Keratinocyte (primary cell): ENCODE measurements at regions not wholly inside any gene's neighbourhood (a gene's known extent, or its start where the extent isn't known, plus 50 kb on each side); places are given as distances from the start of the nearest gene placed in this dataset.

Experiments
- CTCF ChIP-seq, 3 experiments: IDR thresholded peaks in 1 of 3; conservative IDR thresholded peaks in 1 of 3; optimal IDR thresholded peaks in 1 of 3; 2 replicates in 2 of 3; 3 replicates in 1 of 3; pipeline versions ENCODE3 to v1.5.1; 2011; ENCODE audit warnings: low read length in 3 of 3, mild to moderate bottlenecking in 3 of 3, moderate library complexity in 2 of 3, control low read depth in 1 of 3, inconsistent platforms in 1 of 3; ENCODE audit not compliant: insufficient read depth in 2 of 3; ENCODE audit errors: extremely low read depth in 1 of 3
- EZH2 ChIP-seq: IDR thresholded peaks from one replicate; pipeline ENCODE4 v1.6.1; 2012; ENCODE audit warnings: inconsistent platforms, mild to moderate bottlenecking, low read length, moderate library complexity

- peak in 2 of 3 experiments; percentile 51 to 56 for TF ChIP-seq CTCF (optimal IDR thresholded peaks at IDR 0.05 in 1 of 3, IDR thresholded peaks at IDR 0.05 in 1 of 3, conservative IDR thresholded peaks at IDR 0.05 in 1 of 3; ENCODE audit: extremely low read depth in 1 of 3, insufficient read depth in 2 of 3, low read length in 3 of 3)
- TF ChIP-seq EZH2 = no peak
These were observed 96.3 kb upstream of the TMPRSS15 start for GRCh38 chr21:18499761-18500376.
